NB4 (cell line): ENCODE measurements at regions not wholly inside any gene's neighbourhood (a gene's known extent, or its start where the extent isn't known, plus 50 kb on each side); places are given as distances from the start of the nearest gene placed in this dataset.
"Not testable (repeated sequence)": the region's sequence is repeated elsewhere in the genome, so short reads cannot be mapped to it uniquely, and the experiment has no call there.

Experiments used
- DNase-seq: peaks from one replicate; pipeline ENCODE4 v3.0.0; 2010; ENCODE audit warnings: low read depth
- H3K4me3 ChIP-seq: one replicate; pipeline ENCODE4 v1.5.1; 2011; ENCODE audit warnings: mild to moderate bottlenecking, low read depth, low read length, moderate library complexity
- CTCF ChIP-seq: IDR thresholded peaks from one replicate; pipeline ENCODE4 v1.5.1; 2012; ENCODE audit warnings: low read depth, low read length
- MAX ChIP-seq: IDR thresholded peaks from 2 replicates; pipeline ENCODE4 v1.6.1; 2011; ENCODE audit warnings: low read depth, low read length
- MYC ChIP-seq: IDR thresholded peaks from 2 replicates; pipeline ENCODE4 v1.6.1; 2011; ENCODE audit warnings: low read depth, low read length
- POLR2A ChIP-seq: IDR thresholded peaks from 2 replicates; pipeline ENCODE4 v1.6.1; 2011; ENCODE audit warnings: mild to moderate bottlenecking; ENCODE audit not compliant: insufficient read length; ENCODE audit errors: extremely low read depth

- no peak for TF ChIP-seq MYC
- no peak for TF ChIP-seq MAX
- no peak for TF ChIP-seq CTCF
- TF ChIP-seq POLR2A = no peak
Observed at GRCh38 chr2:239552213-239552926, 151.6 kb upstream of the HDAC4 start.

GRCh38 chr2:239551206-239551605 lies 150.4 kb upstream of the HDAC4 start:
- TF ChIP-seq CTCF (no peak), POLR2A (no peak), MAX (no peak), MYC (no peak)
- H3K4me3 ChIP-seq = no peak overlapping the region
- no peak for DNase-seq

More at GRCh38 chr2:239552213-239552926, 151.6 kb upstream of the HDAC4 start:
- no peak overlapping the region for H3K4me3 ChIP-seq
- DNase-seq = no peak

GRCh38 chr2:239550357-239550756 lies 149.5 kb upstream of the HDAC4 start:
- TF ChIP-seq MYC (no peak), MAX (no peak), CTCF (no peak), POLR2A (no peak)
- no peak overlapping the region for H3K4me3 ChIP-seq
- DNase-seq = no peak

GRCh38 chr2:239549711-239550255 lies 149.0 kb upstream of the HDAC4 start:
- no peak for DNase-seq
- no peak for TF ChIP-seq MAX
- no peak for TF ChIP-seq MYC
- no peak for TF ChIP-seq POLR2A
- TF ChIP-seq CTCF = no peak
- no peak overlapping the region for H3K4me3 ChIP-seq

- DNase-seq = no peak
- TF ChIP-seq POLR2A = no peak
- H3K4me3 ChIP-seq = no peak overlapping the region
Observed at GRCh38 chr2:239548965-239549595, 148.3 kb upstream of the HDAC4 start.

GRCh38 chr2:239548451-239548871 lies 147.6 kb upstream of the HDAC4 start:
- DNase-seq = no peak
- TF ChIP-seq MAX (no peak), CTCF (no peak), MYC (no peak), POLR2A (no peak)
- H3K4me3 ChIP-seq = no peak overlapping the region

- not testable (repeated sequence) for H3K4me3 ChIP-seq, DNase-seq
Observed at GRCh38 chr2:239547140-239547539, 146.3 kb upstream of the HDAC4 start.
